ENCODE measurements at regions not wholly inside any gene's neighbourhood (a gene's known extent, or its start where the extent isn't known, plus 50 kb on each side); places are given as distances from the start of the nearest gene placed in this dataset.

- ChIA-PET POLR2A (no interaction called here), CTCF (ENCODE audit: low intra/inter-chr PET ratio, low total read pairs) (no interaction called here)
- Histone ChIP-seq H2AFZ (ENCODE audit: low read length) (no peak overlapping the region), H3K36me3 (replicated peaks in 1 of 2; ENCODE audit: control insufficient read depth in 1 of 2, insufficient read depth in 2 of 2, low read length in 2 of 2) (no peaks in the 10 kb centered on the region), H3K27me3 (ENCODE audit: control insufficient read depth in 1 of 2, insufficient read depth in 2 of 2, low read length in 2 of 2) (no peaks in the 10 kb centered on the region; a peak in 1 of 5 replicates), H3K9ac (ENCODE audit: insufficient read depth, low read depth, low read length) (no peak overlapping the region), H3K4me3 (replicated peaks in 1 of 3; ENCODE audit: insufficient read depth in 1 of 3, low read depth in 2 of 3, low read length in 3 of 3) (no peak overlapping the region), H3K4me2 (ENCODE audit: low read depth, low read length) (no peak overlapping the region), H4K20me1 (ENCODE audit: insufficient read depth, low read length) (no peaks in the 10 kb centered on the region), H3K79me2 (ENCODE audit: insufficient read depth, low read length) (no peaks in the 10 kb centered on the region), H3K9me3 (ENCODE audit: low read length) (no peaks in the 10 kb centered on the region), H3K27ac (ENCODE audit: extremely low read length, insufficient read depth, low read length) (no peak overlapping the region), H3K4me1 (ENCODE audit: insufficient read depth, low read length) (no peaks in the 10 kb centered on the region)
- ATAC-seq (no peak), DNase-seq (ENCODE audit: low spot score) (no peak), FAIRE-seq (no peak)
- BruUV-seq (replicated peaks), result no TSS peak
- 37% methylated on average over 10 of the region's 10 CpGs for WGBS (ENCODE audit: low lambda C conversion rate)
- TF ChIP-seq ZFP1 (CRISPR knock-in tag; IDR thresholded peaks at IDR 0.05), result no peak
- no peak for TF ChIP-seq ZFP41 (CRISPR knock-in tag; IDR thresholded peaks at IDR 0.05; ENCODE audit: borderline replicate concordance)
- no peak for TF ChIP-seq HINFP (CRISPR knock-in tag; IDR thresholded peaks at IDR 0.05; ENCODE audit: low read depth)
- TF ChIP-seq POLR2AphosphoS2 (IDR thresholded peaks at IDR 0.05; ENCODE audit: low read depth, low read length), result no peak
- TF ChIP-seq ZNF567 (CRISPR knock-in tag; IDR thresholded peaks at IDR 0.05; ENCODE audit: borderline replicate concordance), result no peak
- no peak for TF ChIP-seq RFX1 (IDR thresholded peaks at IDR 0.05)
- no peak for TF ChIP-seq GFI1 (CRISPR knock-in tag; IDR thresholded peaks at IDR 0.05; ENCODE audit: borderline replicate concordance)
- no peak for TF ChIP-seq PLRG1 (conservative IDR thresholded peaks at IDR 0.05)
- TF ChIP-seq, protein P1, sequence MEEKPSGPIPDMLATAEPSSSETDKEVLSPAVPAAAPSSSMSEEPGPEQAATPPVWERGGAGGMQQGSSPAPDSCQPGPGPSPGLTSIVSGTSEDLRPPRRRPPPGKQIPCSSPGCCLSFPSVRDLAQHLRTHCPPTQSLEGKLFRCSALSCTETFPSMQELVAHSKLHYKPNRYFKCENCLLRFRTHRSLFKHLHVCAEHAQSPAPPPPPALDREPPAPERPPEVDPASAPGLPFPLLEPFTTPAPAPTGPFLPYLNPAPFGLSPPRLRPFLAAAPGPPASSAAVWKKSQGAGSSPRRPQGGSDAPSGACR (CRISPR knock-in tag; IDR thresholded peaks at IDR 0.05), result no peak
- intact Hi-C loops (cut with micrococcal nuclease; ENCODE audit: unreplicated experiment), result no loop called here
- in situ Hi-C loops (cut with HindIII; ENCODE audit: extremely low pct_ligation_motif_present, low pct_unique_long_range_greater_than_20kb), result no loop called here
Measured at GRCh38 chr15:31831596-31831995, 198.7 kb upstream of the CHRNA7 start.

Data from HepG2 (cell line).